IMR-90 (cell line): ENCODE measurements at regions not wholly inside any gene's neighbourhood (a gene's known extent, or its start where the extent isn't known, plus 50 kb on each side); places are given as distances from the start of the nearest gene placed in this dataset.

Experiments
- ATAC-seq: fragments of 200-7000 bp; cut with Tn5 transposase; 2 replicates; pipeline ENCODE4 v1.9.1; 2020; ENCODE audit warnings: low read depth, mild to moderate bottlenecking, moderate library complexity
- BruUV-seq: library from RNA; stranded (reverse); fragments of 400-500 nt; replicated peaks from 2 replicates; lab custom pipeline; 2021; lab: Mats Ljungman, UMichigan
- CTCF ChIA-PET: fragments of 300-600 bp; formaldehyde crosslinking; extraction: SDS; loops from one replicate; lab custom pipeline; 2021; ENCODE audit warnings: antibody characterized with exemption; lab: Yijun Ruan, JAX
- POLR2A ChIA-PET: fragments of 300-600 bp; sonication (Branson Sonifier 250); formaldehyde crosslinking; loops from one replicate; lab custom pipeline; 2022; ENCODE audit warnings: antibody characterized with exemption; ENCODE audit not compliant: unreplicated experiment; lab: Charles Lee
- DNase-seq: peaks from one replicate; pipeline ENCODE4 v3.0.0; 2013
- H2AFZ ChIP-seq: replicated peaks from 2 replicates; pipeline ENCODE3; 2013; ENCODE audit warnings: low read length, mild to moderate bottlenecking; ENCODE audit not compliant: poor library complexity
- H2AK5ac ChIP-seq: 2 replicates; pipeline ENCODE4 v1.6.1; 2013; ENCODE audit warnings: low read depth, low read length, inconsistent platforms
- H2AK9ac ChIP-seq: replicated peaks from 2 replicates; pipeline ENCODE3; 2013; ENCODE audit warnings: mild to moderate bottlenecking, low read depth, low read length, moderate library complexity; ENCODE audit not compliant: poor library complexity
- H2BK120ac ChIP-seq: 2 replicates; pipeline ENCODE4 v1.6.1; 2013; ENCODE audit warnings: low read depth, low read length, inconsistent platforms
- H2BK15ac ChIP-seq: 3 replicates; pipeline ENCODE4 v1.6.1; 2013; ENCODE audit warnings: low read depth, low read length, inconsistent platforms
- H2BK20ac ChIP-seq: 2 replicates; pipeline ENCODE4 v1.6.1; 2013; ENCODE audit warnings: low read depth, mild to moderate bottlenecking, inconsistent platforms, low read length, moderate library complexity
- H2BK5ac ChIP-seq: 2 replicates; pipeline ENCODE4 v1.6.1; 2013; ENCODE audit warnings: mild to moderate bottlenecking, low read depth, low read length, inconsistent platforms; ENCODE audit not compliant: poor library complexity, severe bottlenecking
- H3K14ac ChIP-seq: replicated peaks from 2 replicates; pipeline ENCODE4 v1.6.1; 2013; ENCODE audit warnings: low read depth, low read length, inconsistent platforms
- H3K18ac ChIP-seq: 2 replicates; pipeline ENCODE4 v1.6.1; 2013; ENCODE audit warnings: low read depth, low read length, control low read depth
- H3K23ac ChIP-seq: 2 replicates; pipeline ENCODE4 v1.6.1; 2013; ENCODE audit warnings: low read depth, low read length, inconsistent platforms
- H3K27ac ChIP-seq: 2 replicates; pipeline ENCODE4 v1.5.1; 2013; ENCODE audit warnings: mild to moderate bottlenecking, control low read depth, low read length; ENCODE audit not compliant: insufficient read depth
- H3K27me3 ChIP-seq: 2 replicates; pipeline ENCODE4 v1.6.1; 2013; ENCODE audit warnings: low read length; ENCODE audit not compliant: control insufficient read depth, insufficient read depth
- H3K36me3 ChIP-seq: 2 replicates; pipeline ENCODE4 v1.6.1; 2013; ENCODE audit warnings: low read length, mixed read lengths; ENCODE audit not compliant: control insufficient read depth, insufficient read depth
- H3K4ac ChIP-seq: 2 replicates; pipeline ENCODE4 v1.6.1; 2013; ENCODE audit warnings: low read depth, low read length, inconsistent platforms
- H3K4me1 ChIP-seq: 2 replicates; pipeline ENCODE4 v1.6.1; 2013; ENCODE audit warnings: low read length, mixed read lengths; ENCODE audit not compliant: control insufficient read depth, insufficient read depth
- H3K4me2 ChIP-seq: 2 replicates; pipeline ENCODE4 v1.6.1; 2013; ENCODE audit warnings: low read depth, mild to moderate bottlenecking, control low read depth, low read length, moderate library complexity
- H3K4me3 ChIP-seq: 2 replicates; pipeline ENCODE4 v1.5.1; 2013; ENCODE audit warnings: low read depth, mild to moderate bottlenecking, control low read depth, low read length, moderate library complexity; ENCODE audit not compliant: insufficient read depth
- H3K56ac ChIP-seq: 2 replicates; pipeline ENCODE4 v1.6.1; 2013; ENCODE audit warnings: low read length, inconsistent platforms; ENCODE audit not compliant: insufficient read depth; ENCODE audit errors: extremely low read depth
- H3K79me1 ChIP-seq, 2 experiments: 2 replicates each; pipeline ENCODE4 v1.6.1; 2013; ENCODE audit warnings: low read length in 2 of 2, inconsistent platforms in 1 of 2, low read depth in 1 of 2
- H3K9ac ChIP-seq: 2 replicates; pipeline ENCODE4 v1.6.1; 2013; ENCODE audit warnings: low read depth, low read length, control low read depth
- H3K9me1 ChIP-seq: 2 replicates; pipeline ENCODE4 v1.6.1; 2013; ENCODE audit warnings: low read length, inconsistent platforms; ENCODE audit not compliant: insufficient read depth
- H3K9me3 ChIP-seq: 2 replicates; pipeline ENCODE4 v1.6.1; 2013; ENCODE audit warnings: low read length; ENCODE audit not compliant: control insufficient read depth, insufficient read depth
- H4K20me1 ChIP-seq: 2 replicates; pipeline ENCODE4 v1.6.1; 2013; ENCODE audit warnings: low read length, inconsistent platforms; ENCODE audit not compliant: insufficient read depth
- H4K5ac ChIP-seq: 2 replicates; pipeline ENCODE4 v1.6.1; 2013; ENCODE audit warnings: mild to moderate bottlenecking, low read depth, low read length, control low read depth
- H4K8ac ChIP-seq, 2 experiments: 2 replicates each; pipeline ENCODE4 v1.6.1; 2013; ENCODE audit warnings: low read depth in 2 of 2, low read length in 2 of 2, control low read depth in 1 of 2, inconsistent platforms in 1 of 2
- H4K91ac ChIP-seq: 2 replicates; pipeline ENCODE4 v1.6.1; 2013; ENCODE audit warnings: low read depth, low read length, inconsistent platforms; ENCODE audit not compliant: insufficient read depth
- CEBPB ChIP-seq: IDR thresholded peaks from 2 replicates; pipeline ENCODE4 v1.6.1; 2012; ENCODE audit warnings: low read depth, low read length, improper control_type of control experiment
- CHD1 ChIP-seq: IDR thresholded peaks from 2 replicates; pipeline ENCODE4 v1.6.1; 2012; ENCODE audit warnings: low read depth, low read length, improper control_type of control experiment
- MAFK ChIP-seq: IDR thresholded peaks from 2 replicates; pipeline ENCODE4 v1.6.1; 2012; ENCODE audit warnings: low read depth, low read length, improper control_type of control experiment
- MXI1 ChIP-seq: IDR thresholded peaks from 2 replicates; pipeline ENCODE4 v1.6.1; 2012; ENCODE audit warnings: low read depth, mild to moderate bottlenecking, low read length, moderate library complexity, borderline replicate concordance
- NFE2L2 ChIP-seq: fragments of 150-350 bp; IDR thresholded peaks from 2 replicates; pipeline ENCODE4 v1.6.1; 2016; ENCODE audit warnings: low read depth, mild to moderate bottlenecking, low read length
- POLR2A ChIP-seq: IDR thresholded peaks from 2 replicates; pipeline ENCODE4 v1.6.1; 2012; ENCODE audit warnings: mild to moderate bottlenecking, low read depth, low read length
- RAD21 ChIP-seq: IDR thresholded peaks from 2 replicates; pipeline ENCODE4 v1.6.1; 2012; ENCODE audit warnings: low read length, improper control_type of control experiment
- RCOR1 ChIP-seq: IDR thresholded peaks from 2 replicates; pipeline ENCODE4 v1.6.1; 2012; ENCODE audit warnings: mild to moderate bottlenecking, low read length, improper control_type of control experiment; ENCODE audit not compliant: insufficient replicate concordance
- SMC3 ChIP-seq: fragments of 150-350 bp; IDR thresholded peaks from 2 replicates; pipeline ENCODE4 v1.6.1; 2016; ENCODE audit warnings: low read depth, mild to moderate bottlenecking, antibody characterized with exemption, low read length, moderate library complexity
- USF2 ChIP-seq: fragments of 150-350 bp; IDR thresholded peaks from 2 replicates; pipeline ENCODE4 v1.6.1; 2017; ENCODE audit warnings: mild to moderate bottlenecking, antibody characterized with exemption, low read length, low read depth
- whole genome bisulfite sequencing, 2 experiments: methylation state at CpG; one replicate each; pipeline versions ENCODE4 v1.1.5 to v1.1.7; 2013; ENCODE audit warnings: missing lambda C conversion rate in 2 of 2; ENCODE audit not compliant: insufficient read length in 1 of 2; ENCODE audit errors: extremely low coverage in 2 of 2; 5-methylcytosine and 5-hydroxymethylcytosine counted together
- dilution Hi-C: fragments of 300-500 bp; cut with HindIII; formaldehyde crosslinking; loops from one replicate; pipeline ENCODE4 v1.14.3; 2018; ENCODE audit warnings: low sequenced_read_pairs; ENCODE audit not compliant: unreplicated experiment
- in situ Hi-C: fragments of 300-500 bp; cut with MboI; formaldehyde crosslinking; loops from 3 replicates; pipeline ENCODE4 v1.14.3; 2019; ENCODE audit warnings: low sequenced_read_pairs, inconsistent platforms, mixed read lengths
- intact Hi-C: fragments of 100-400 bp; cut with micrococcal nuclease; formaldehyde crosslinking; loops from 2 replicates; pipeline ENCODE4 v1.10.0; 2022

- no peak overlapping the region for H2AFZ ChIP-seq
- H2BK20ac ChIP-seq: no peak overlapping the region
- H3K23ac ChIP-seq: no peak overlapping the region
- no peaks in the 10 kb centered on the region for H3K79me1 ChIP-seq
- H4K91ac ChIP-seq: no peak overlapping the region
- H3K4me3 ChIP-seq: no peak overlapping the region
- no peaks in the 10 kb centered on the region for H3K4me1 ChIP-seq
- no peak overlapping the region for H3K4ac ChIP-seq
- in situ Hi-C loops: no loop called here
- no peaks in the 10 kb centered on the region for H3K9me1 ChIP-seq
- POLR2A ChIA-PET: no interaction called here
- no peak overlapping the region for H2BK5ac ChIP-seq
- CTCF ChIA-PET: no interaction called here
- no TSS peak for BruUV-seq
- no peak overlapping the region for H3K18ac ChIP-seq
- DNase-seq (no peak), ATAC-seq (no peak)
- H3K9ac ChIP-seq: no peak overlapping the region
- H3K27ac ChIP-seq: no peak overlapping the region
- TF ChIP-seq RCOR1 (no peak), MAFK (no peak), NFE2L2 (no peak), SMC3 (no peak), CHD1 (no peak), POLR2A (no peak), USF2 (no peak), MXI1 (no peak), CEBPB (no peak), RAD21 (no peak)
- H2BK15ac ChIP-seq: no peak overlapping the region
- no peak overlapping the region for H3K56ac ChIP-seq
- no peak overlapping the region for H4K8ac ChIP-seq
- no peak overlapping the region for H3K4me2 ChIP-seq
- H3K9me3 ChIP-seq: no peaks in the 10 kb centered on the region
- no peak overlapping the region for H2BK120ac ChIP-seq
- H4K20me1 ChIP-seq: no peaks in the 10 kb centered on the region
- no CpG with 5 or more reads among the region's 7 CpGs for WGBS, 2 experiments
- no peaks in the 10 kb centered on the region for H3K27me3 ChIP-seq
- no peak overlapping the region for H2AK9ac ChIP-seq
- no peaks in the 10 kb centered on the region for H3K36me3 ChIP-seq
- intact Hi-C loops: no loop called here
- H4K5ac ChIP-seq: no peak overlapping the region
- no peak overlapping the region for H2AK5ac ChIP-seq
- dilution Hi-C loops: no loop called here
- no peak overlapping the region for H3K14ac ChIP-seq
Observed at GRCh38 chr4:135316266-135316779, 1114.7 kb upstream of the PABPC4L start.
